GM13976 (cell line): ENCODE measurements at regions not wholly inside any gene's neighbourhood (a gene's known extent, or its start where the extent isn't known, plus 50 kb on each side); places are given as distances from the start of the nearest gene placed in this dataset.

Experiments used
- DNase-seq: peaks from one replicate; pipeline ENCODE4 v3.0.0; 2012; ENCODE audit warnings: low spot score
- in situ Hi-C: fragments of 300-500 bp; cut with MboI; formaldehyde crosslinking; loops from one replicate; pipeline ENCODE4 v1.12.0; 2022; ENCODE audit warnings: low sequenced_read_pairs, mixed read lengths, inconsistent platforms; ENCODE audit not compliant: unreplicated experiment
- TF ChIP-seq, protein P1 (sequence below): IDR thresholded peaks from 2 replicates; pipeline ENCODE4 v1.5.1; 2012; ENCODE audit warnings: borderline replicate concordance, mild to moderate bottlenecking; ENCODE audit not compliant: insufficient read depth; ENCODE audit errors: extremely low read depth, missing control alignments, control extremely low read depth

DNA sequence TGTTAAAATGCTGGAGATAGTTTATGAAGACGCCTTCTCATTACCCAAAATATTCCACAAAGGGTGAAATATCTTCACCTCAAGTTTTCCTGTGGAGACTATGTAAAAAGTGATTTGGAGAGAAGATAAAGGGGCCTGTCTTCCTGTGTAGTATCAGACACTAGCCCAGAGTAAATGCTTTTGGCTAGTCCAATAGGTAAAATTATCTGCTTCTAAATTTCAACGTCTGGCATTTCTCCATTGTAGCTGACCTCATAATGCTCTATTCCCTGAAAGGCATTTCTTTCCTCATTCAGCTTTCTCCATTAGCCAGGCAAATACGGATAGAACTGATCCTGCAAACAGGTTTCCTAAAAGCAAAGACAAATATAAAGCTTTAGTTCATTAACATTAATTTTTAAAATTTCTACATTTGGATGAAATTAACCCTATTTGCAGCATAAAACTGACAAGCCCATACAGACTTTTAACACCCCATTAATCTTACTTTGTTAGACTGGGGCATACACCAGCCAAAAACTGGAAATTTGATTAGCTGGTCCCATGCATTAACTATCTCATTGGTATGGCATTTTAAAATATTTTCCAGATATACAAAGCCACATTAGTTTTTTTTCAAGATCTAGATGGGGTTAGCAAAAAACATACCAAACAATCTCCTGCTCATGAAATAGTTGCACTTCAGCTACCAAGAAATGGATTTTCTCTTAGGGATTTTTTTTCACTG is 548.8 kb downstream of the EFNA5 start:
- in situ Hi-C loops: no loop called here
- TF ChIP-seq, protein P1, sequence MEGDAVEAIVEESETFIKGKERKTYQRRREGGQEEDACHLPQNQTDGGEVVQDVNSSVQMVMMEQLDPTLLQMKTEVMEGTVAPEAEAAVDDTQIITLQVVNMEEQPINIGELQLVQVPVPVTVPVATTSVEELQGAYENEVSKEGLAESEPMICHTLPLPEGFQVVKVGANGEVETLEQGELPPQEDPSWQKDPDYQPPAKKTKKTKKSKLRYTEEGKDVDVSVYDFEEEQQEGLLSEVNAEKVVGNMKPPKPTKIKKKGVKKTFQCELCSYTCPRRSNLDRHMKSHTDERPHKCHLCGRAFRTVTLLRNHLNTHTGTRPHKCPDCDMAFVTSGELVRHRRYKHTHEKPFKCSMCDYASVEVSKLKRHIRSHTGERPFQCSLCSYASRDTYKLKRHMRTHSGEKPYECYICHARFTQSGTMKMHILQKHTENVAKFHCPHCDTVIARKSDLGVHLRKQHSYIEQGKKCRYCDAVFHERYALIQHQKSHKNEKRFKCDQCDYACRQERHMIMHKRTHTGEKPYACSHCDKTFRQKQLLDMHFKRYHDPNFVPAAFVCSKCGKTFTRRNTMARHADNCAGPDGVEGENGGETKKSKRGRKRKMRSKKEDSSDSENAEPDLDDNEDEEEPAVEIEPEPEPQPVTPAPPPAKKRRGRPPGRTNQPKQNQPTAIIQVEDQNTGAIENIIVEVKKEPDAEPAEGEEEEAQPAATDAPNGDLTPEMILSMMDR: no peak
- no peak for DNase-seq

DNA sequence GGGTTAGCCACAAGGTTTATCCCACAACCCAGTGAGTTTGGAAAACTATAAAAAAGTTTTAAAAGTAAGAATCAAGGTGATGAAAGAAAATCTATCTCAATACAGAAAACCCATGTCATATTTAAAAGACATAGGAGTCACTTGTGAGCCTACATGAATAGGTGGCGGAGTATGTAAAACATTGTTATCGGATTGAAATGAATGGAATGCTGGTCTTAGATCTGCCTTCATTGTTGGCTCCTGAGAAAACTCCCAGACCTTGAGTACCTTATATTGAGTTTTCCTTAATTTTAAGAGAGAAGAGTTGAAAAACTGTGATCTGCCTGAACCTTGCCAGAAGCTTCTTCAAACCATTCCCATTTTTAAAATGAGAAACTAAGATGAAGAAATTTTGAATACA is 551.1 kb downstream of the EFNA5 start:
- TF ChIP-seq, protein P1: no peak
- in situ Hi-C loops: no loop called here

GRCh38 chr5:107118184-107119019 is 552.3 kb downstream of the EFNA5 start:
- DNase-seq: no peak
- TF ChIP-seq, protein P1: no peak
- in situ Hi-C loops: no loop called here

More for the DNA sequence above, 551.1 kb downstream of the EFNA5 start:
- DNase-seq: no peak

- DNase-seq: no peak
- in situ Hi-C loops: no loop called here
- TF ChIP-seq, protein P1: no peak
These were observed 558.5 kb downstream of the EFNA5 start for GRCh38 chr5:107112216-107112615.

DNA sequence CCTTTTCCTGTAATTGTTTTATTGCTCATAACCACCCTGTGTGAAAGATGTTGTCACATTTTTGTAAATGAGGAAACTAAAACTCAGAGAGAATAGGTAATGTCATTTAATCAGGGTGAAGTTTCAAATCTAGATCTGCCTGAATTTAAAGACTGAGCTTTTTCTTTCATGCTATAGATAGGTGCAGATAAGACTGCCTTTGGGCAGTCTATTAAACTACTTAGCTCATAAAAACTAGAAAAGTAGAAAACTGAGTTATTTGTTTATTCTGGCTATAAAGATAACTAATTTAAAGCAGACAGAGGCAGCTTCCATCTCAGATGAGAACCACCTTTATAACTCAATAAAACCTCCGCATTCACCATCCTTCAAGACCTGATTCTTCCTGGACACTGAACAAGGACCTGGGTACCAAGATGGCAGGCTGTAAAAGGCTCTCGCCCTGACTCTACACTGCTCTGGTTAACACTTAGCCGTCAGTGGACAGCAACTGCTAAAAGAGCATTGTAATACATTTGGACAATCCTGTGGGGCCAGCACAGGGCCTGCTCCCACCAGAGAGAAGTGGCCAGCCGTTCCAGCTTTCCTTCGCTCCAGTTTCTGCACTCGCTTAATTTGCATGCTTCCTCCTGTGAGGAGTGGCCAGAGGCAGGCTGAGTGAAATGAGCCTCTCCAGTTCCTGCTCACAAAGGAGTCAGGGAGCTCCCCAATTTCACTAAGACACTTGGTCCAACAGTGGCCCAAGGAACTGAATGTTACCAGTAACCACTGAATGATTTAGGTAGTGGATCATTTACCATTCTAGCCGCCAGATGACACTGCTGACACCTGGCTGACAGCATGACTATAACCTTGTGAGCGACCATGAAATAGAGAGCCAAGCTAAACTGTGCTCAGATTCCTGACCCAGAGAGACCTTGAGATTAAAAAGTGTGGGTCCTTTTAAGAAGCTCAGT is 566.4 kb downstream of the EFNA5 start:
- no peak for DNase-seq
- in situ Hi-C loops: no loop called here
- TF ChIP-seq, protein P1: no peak

GRCh38 chr5:107103522-107103921 is 567.2 kb downstream of the EFNA5 start:
- TF ChIP-seq, protein P1: no peak

More at GRCh38 chr5:107103522-107103921, 567.2 kb downstream of the EFNA5 start:
- DNase-seq: no peak
- in situ Hi-C loops: no loop called here
